Endodermal cell (in vitro differentiated cells): ENCODE measurements at regions not wholly inside any gene's neighbourhood (a gene's known extent, or its start where the extent isn't known, plus 50 kb on each side); places are given as distances from the start of the nearest gene placed in this dataset.

Experiments used
- DNase-seq: peaks from one replicate; pipeline ENCODE4 v3.0.0-alpha.2; 2017
- H3K27ac ChIP-seq: 2 replicates; pipeline ENCODE4 v1.5.1; 2013; ENCODE audit warnings: mild to moderate bottlenecking, low read depth, low read length, moderate library complexity
- H3K27me3 ChIP-seq: 2 replicates; pipeline ENCODE4 v1.6.1; 2013; ENCODE audit warnings: mild to moderate bottlenecking, low read length, moderate library complexity; ENCODE audit not compliant: insufficient read depth, control insufficient read depth, poor library complexity, severe bottlenecking
- H3K36me3 ChIP-seq: 2 replicates; pipeline ENCODE4 v1.7.0; 2013; ENCODE audit warnings: mild to moderate bottlenecking, low read length, moderate library complexity; ENCODE audit not compliant: control insufficient read depth, insufficient read depth
- H3K4me1 ChIP-seq: one replicate; pipeline ENCODE4 v1.7.0; 2013; ENCODE audit warnings: low read length; ENCODE audit not compliant: control insufficient read depth, insufficient read depth
- H3K4me3 ChIP-seq: 2 replicates; pipeline ENCODE4 v1.5.1; 2013; ENCODE audit warnings: mild to moderate bottlenecking, low read length, moderate library complexity
- H3K9ac ChIP-seq: 2 replicates; pipeline ENCODE4 v1.6.1; 2013; ENCODE audit warnings: mild to moderate bottlenecking, low read length, moderate library complexity; ENCODE audit not compliant: poor library complexity, severe bottlenecking; ENCODE audit errors: extremely low read depth
- H3K9me3 ChIP-seq: 2 replicates; pipeline ENCODE4 v1.6.1; 2013; ENCODE audit warnings: mild to moderate bottlenecking, low read length, moderate library complexity; ENCODE audit not compliant: control insufficient read depth
- H3K27ac Mint-ChIP-seq: 2 replicates; pipeline ENCODE4 v1.8.0; 2020; ENCODE audit warnings: mixed read lengths
- H3K27me3 Mint-ChIP-seq: 2 replicates; pipeline ENCODE4 v1.8.0; 2021; ENCODE audit warnings: mild to moderate bottlenecking, mixed read lengths; ENCODE audit not compliant: insufficient read depth
- H3K36me3 Mint-ChIP-seq: 2 replicates; pipeline ENCODE4 v1.8.0; 2020; ENCODE audit warnings: low read depth, mixed read lengths
- H3K4me1 Mint-ChIP-seq: 2 replicates; pipeline ENCODE4 v1.8.0; 2020; ENCODE audit warnings: mixed read lengths
- H3K4me3 Mint-ChIP-seq: 2 replicates; pipeline ENCODE4 v1.8.0; 2020; ENCODE audit warnings: mild to moderate bottlenecking, moderate library complexity, mixed read lengths
- H3K9me3 Mint-ChIP-seq: 2 replicates; pipeline ENCODE4 v1.8.0; 2020; ENCODE audit warnings: mild to moderate bottlenecking, mixed read lengths
- WGBS, 2 experiments: methylation state at CpG; one replicate each; pipeline versions ENCODE4 v1.1.5 to v1.1.7; 2013; ENCODE audit warnings: missing lambda C conversion rate in 2 of 2, mixed read lengths in 1 of 2; ENCODE audit not compliant: insufficient coverage in 1 of 2, insufficient read length in 1 of 2; 5-methylcytosine and 5-hydroxymethylcytosine counted together
- TF ChIP-seq, protein P1 (sequence below): fragments of 200-600 bp; sonication (generic); conservative IDR thresholded peaks from 2 replicates; pipeline ENCODE4 v1.5.0; 2021; ENCODE audit warnings: antibody characterized with exemption, mild to moderate bottlenecking

GRCh38 chr3:153657461-153657860 is 463.7 kb upstream of the ARHGEF26 start:
- H3K27ac ChIP-seq: no peak overlapping the region
- H3K27me3 ChIP-seq: no peaks in the 10 kb centered on the region
- no peak overlapping the region for H3K9ac ChIP-seq
- TF ChIP-seq, protein P1, sequence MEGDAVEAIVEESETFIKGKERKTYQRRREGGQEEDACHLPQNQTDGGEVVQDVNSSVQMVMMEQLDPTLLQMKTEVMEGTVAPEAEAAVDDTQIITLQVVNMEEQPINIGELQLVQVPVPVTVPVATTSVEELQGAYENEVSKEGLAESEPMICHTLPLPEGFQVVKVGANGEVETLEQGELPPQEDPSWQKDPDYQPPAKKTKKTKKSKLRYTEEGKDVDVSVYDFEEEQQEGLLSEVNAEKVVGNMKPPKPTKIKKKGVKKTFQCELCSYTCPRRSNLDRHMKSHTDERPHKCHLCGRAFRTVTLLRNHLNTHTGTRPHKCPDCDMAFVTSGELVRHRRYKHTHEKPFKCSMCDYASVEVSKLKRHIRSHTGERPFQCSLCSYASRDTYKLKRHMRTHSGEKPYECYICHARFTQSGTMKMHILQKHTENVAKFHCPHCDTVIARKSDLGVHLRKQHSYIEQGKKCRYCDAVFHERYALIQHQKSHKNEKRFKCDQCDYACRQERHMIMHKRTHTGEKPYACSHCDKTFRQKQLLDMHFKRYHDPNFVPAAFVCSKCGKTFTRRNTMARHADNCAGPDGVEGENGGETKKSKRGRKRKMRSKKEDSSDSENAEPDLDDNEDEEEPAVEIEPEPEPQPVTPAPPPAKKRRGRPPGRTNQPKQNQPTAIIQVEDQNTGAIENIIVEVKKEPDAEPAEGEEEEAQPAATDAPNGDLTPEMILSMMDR: no peak
- no peaks in the 10 kb centered on the region for H3K4me1 ChIP-seq
- no peak for DNase-seq
- Mint-ChIP-seq H3K36me3 (no peaks in the 10 kb centered on the region), H3K4me1 (peaks cover 2% of the 10 kb centered on the region), H3K4me3 (no peak overlapping the region), H3K27me3 (no peaks in the 10 kb centered on the region), H3K9me3 (peaks cover 20% of the 10 kb centered on the region), H3K27ac (no peak overlapping the region)
- H3K36me3 ChIP-seq: no peaks in the 10 kb centered on the region
- WGBS, 2 experiments: 97 to 100% methylated on average over 3 of the region's 3 CpGs
- no peak overlapping the region for H3K4me3 ChIP-seq
- H3K9me3 ChIP-seq: peaks cover 11% of the 10 kb centered on the region

- H3K27ac Mint-ChIP-seq: no peak overlapping the region
Observed at GRCh38 chr3:153658136-153658535, 463.1 kb upstream of the ARHGEF26 start.

GRCh38 chr3:153666991-153667740 is 454.0 kb upstream of the ARHGEF26 start:
- Histone ChIP-seq H3K27ac (no peak overlapping the region), H3K9me3 (no peaks in the 10 kb centered on the region), H3K4me3 (no peak overlapping the region), H3K9ac (no peak overlapping the region), H3K27me3 (no peaks in the 10 kb centered on the region), H3K4me1 (no peaks in the 10 kb centered on the region), H3K36me3 (no peaks in the 10 kb centered on the region)
- 78 to 84% methylated on average over 4 to 7 of the region's 7 CpGs for WGBS, 2 experiments
- H3K4me1 Mint-ChIP-seq: peaks cover 19% of the 10 kb centered on the region
- no peak for DNase-seq
- TF ChIP-seq, protein P1: no peak
- no peak overlapping the region for H3K4me3 Mint-ChIP-seq
- no peak overlapping the region for H3K27ac Mint-ChIP-seq
- H3K27me3 Mint-ChIP-seq: no peaks in the 10 kb centered on the region
- no peaks in the 10 kb centered on the region for H3K36me3 Mint-ChIP-seq
- H3K9me3 Mint-ChIP-seq: no peaks in the 10 kb centered on the region

More at GRCh38 chr3:153658136-153658535, 463.1 kb upstream of the ARHGEF26 start:
- H3K27me3 Mint-ChIP-seq: no peaks in the 10 kb centered on the region
- H3K4me3 Mint-ChIP-seq: no peak overlapping the region
- Histone ChIP-seq H3K27ac (no peak overlapping the region), H3K4me1 (no peaks in the 10 kb centered on the region), H3K9me3 (peaks cover 11% of the 10 kb centered on the region), H3K36me3 (no peaks in the 10 kb centered on the region), H3K9ac (no peak overlapping the region), H3K27me3 (no peaks in the 10 kb centered on the region), H3K4me3 (no peak overlapping the region)
- DNase-seq: no peak
- TF ChIP-seq, protein P1: no peak
- peaks cover 2% of the 10 kb centered on the region for H3K4me1 Mint-ChIP-seq
- H3K36me3 Mint-ChIP-seq: no peaks in the 10 kb centered on the region
- H3K9me3 Mint-ChIP-seq: peaks cover 20% of the 10 kb centered on the region
